Gastrocnemius medialis (tissue), 4 donors: ENCODE measurements at regions not wholly inside any gene's neighbourhood (a gene's known extent, or its start where the extent isn't known, plus 50 kb on each side); places are given as distances from the start of the nearest gene placed in this dataset.

Experiments
- POLR2A ChIP-seq, 2 donors: fragments of 450-650 bp; IDR thresholded peaks; one replicate each; pipeline ENCODE4 v1.6.1; 2017; ENCODE audit warnings: antibody characterized with exemption in 2 of 2, mild to moderate bottlenecking in 2 of 2, moderate library complexity in 2 of 2
- TF ChIP-seq, protein P1 (sequence below), 5 experiments: fragments of 450-650 bp in 3 of 5; fragments of 200-600 bp in 2 of 5; sonication (generic) in 2 of 5; IDR thresholded peaks in 4 of 5; conservative IDR thresholded peaks in 1 of 5; 1 replicate in 4 of 5; 2 replicates in 1 of 5; pipeline ENCODE4 v1.5.1; 2016 to 2019; ENCODE audit warnings: antibody characterized with exemption in 5 of 5, mild to moderate bottlenecking in 3 of 5, moderate library complexity in 3 of 5

- TF ChIP-seq, protein P1, sequence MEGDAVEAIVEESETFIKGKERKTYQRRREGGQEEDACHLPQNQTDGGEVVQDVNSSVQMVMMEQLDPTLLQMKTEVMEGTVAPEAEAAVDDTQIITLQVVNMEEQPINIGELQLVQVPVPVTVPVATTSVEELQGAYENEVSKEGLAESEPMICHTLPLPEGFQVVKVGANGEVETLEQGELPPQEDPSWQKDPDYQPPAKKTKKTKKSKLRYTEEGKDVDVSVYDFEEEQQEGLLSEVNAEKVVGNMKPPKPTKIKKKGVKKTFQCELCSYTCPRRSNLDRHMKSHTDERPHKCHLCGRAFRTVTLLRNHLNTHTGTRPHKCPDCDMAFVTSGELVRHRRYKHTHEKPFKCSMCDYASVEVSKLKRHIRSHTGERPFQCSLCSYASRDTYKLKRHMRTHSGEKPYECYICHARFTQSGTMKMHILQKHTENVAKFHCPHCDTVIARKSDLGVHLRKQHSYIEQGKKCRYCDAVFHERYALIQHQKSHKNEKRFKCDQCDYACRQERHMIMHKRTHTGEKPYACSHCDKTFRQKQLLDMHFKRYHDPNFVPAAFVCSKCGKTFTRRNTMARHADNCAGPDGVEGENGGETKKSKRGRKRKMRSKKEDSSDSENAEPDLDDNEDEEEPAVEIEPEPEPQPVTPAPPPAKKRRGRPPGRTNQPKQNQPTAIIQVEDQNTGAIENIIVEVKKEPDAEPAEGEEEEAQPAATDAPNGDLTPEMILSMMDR (IDR thresholded peaks at IDR 0.05 in 4 of 5, conservative IDR thresholded peaks at IDR 0.05 in 1 of 5) = no peak
- TF ChIP-seq POLR2A (IDR thresholded peaks at IDR 0.05) = no peak
These were observed 99.7 kb upstream of the PPM1H start for GRCh38 chr12:63034601-63035000.
